Glutamatergic neuron (in vitro differentiated cells): ENCODE measurements at regions not wholly inside any gene's neighbourhood (a gene's known extent, or its start where the extent isn't known, plus 50 kb on each side); places are given as distances from the start of the nearest gene placed in this dataset.

Source experiments
- DNase-seq: peaks from one replicate; pipeline ENCODE4 v3.0.0; 2022
- H3K27ac Mint-ChIP-seq: one replicate; pipeline ENCODE4 v1.8.0; 2020; ENCODE audit warnings: mild to moderate bottlenecking, mixed read lengths, inconsistent platforms; ENCODE audit not compliant: unreplicated experiment
- H3K27me3 Mint-ChIP-seq: one replicate; pipeline ENCODE4 v1.8.0; 2020; ENCODE audit warnings: mild to moderate bottlenecking, moderate library complexity, mixed read lengths, inconsistent platforms; ENCODE audit not compliant: unreplicated experiment
- H3K36me3 Mint-ChIP-seq: one replicate; pipeline ENCODE4 v1.8.0; 2020; ENCODE audit warnings: mild to moderate bottlenecking, mixed read lengths, inconsistent platforms; ENCODE audit not compliant: unreplicated experiment
- H3K4me1 Mint-ChIP-seq: one replicate; pipeline ENCODE4 v1.8.0; 2020; ENCODE audit warnings: mild to moderate bottlenecking, low read depth, mixed read lengths, inconsistent platforms; ENCODE audit not compliant: unreplicated experiment
- H3K4me3 Mint-ChIP-seq: one replicate; pipeline ENCODE4 v1.8.0; 2020; ENCODE audit warnings: mild to moderate bottlenecking, mixed read lengths, inconsistent platforms; ENCODE audit not compliant: unreplicated experiment
- H3K9me3 Mint-ChIP-seq: one replicate; pipeline ENCODE4 v1.8.0; 2020; ENCODE audit warnings: mild to moderate bottlenecking, moderate library complexity, mixed read lengths, inconsistent platforms; ENCODE audit not compliant: unreplicated experiment
- CTCF ChIP-seq: fragments of 200-600 bp; sonication (generic); IDR thresholded peaks from one replicate; pipeline ENCODE4 v1.5.0; 2021; ENCODE audit not compliant: partially characterized antibody, unreplicated experiment

GRCh38 chr14:82778601-82779000, 1244.9 kb upstream of the SEL1L start:
- Mint-ChIP-seq H3K4me1 (no peaks in the 10 kb centered on the region), H3K4me3 (no peak overlapping the region), H3K36me3 (no peaks in the 10 kb centered on the region), H3K27ac (no peak overlapping the region), H3K27me3 (peaks cover under 1% of the 10 kb centered on the region), H3K9me3 (no peaks in the 10 kb centered on the region)
- DNase-seq: no peak
- no peak for TF ChIP-seq CTCF

GRCh38 chr14:82779301-82779700, 1245.6 kb upstream of the SEL1L start:
- Mint-ChIP-seq H3K4me3 (no peak overlapping the region), H3K4me1 (no peaks in the 10 kb centered on the region), H3K9me3 (no peaks in the 10 kb centered on the region), H3K27ac (no peak overlapping the region), H3K36me3 (no peaks in the 10 kb centered on the region), H3K27me3 (no peaks in the 10 kb centered on the region)
- DNase-seq: no peak
- TF ChIP-seq CTCF: no peak

- Mint-ChIP-seq H3K36me3 (no peaks in the 10 kb centered on the region), H3K27me3 (no peaks in the 10 kb centered on the region), H3K4me1 (no peaks in the 10 kb centered on the region), H3K4me3 (no peak overlapping the region), H3K27ac (no peak overlapping the region), H3K9me3 (no peaks in the 10 kb centered on the region)
- no peak for TF ChIP-seq CTCF
- no peak for DNase-seq
These were observed 1252.3 kb upstream of the SEL1L start for GRCh38 chr14:82785756-82786482.

- Mint-ChIP-seq H3K4me1 (no peaks in the 10 kb centered on the region), H3K27me3 (no peaks in the 10 kb centered on the region), H3K36me3 (no peaks in the 10 kb centered on the region), H3K4me3 (no peak overlapping the region), H3K9me3 (no peaks in the 10 kb centered on the region), H3K27ac (no peak overlapping the region)
- DNase-seq: no peak
- no peak for TF ChIP-seq CTCF
These were observed 1252.8 kb upstream of the SEL1L start for GRCh38 chr14:82786483-82786880.

- DNase-seq: no peak
- Mint-ChIP-seq H3K27ac (no peak overlapping the region), H3K27me3 (no peaks in the 10 kb centered on the region), H3K4me3 (no peak overlapping the region), H3K36me3 (no peaks in the 10 kb centered on the region), H3K9me3 (no peaks in the 10 kb centered on the region), H3K4me1 (no peaks in the 10 kb centered on the region)
- no peak for TF ChIP-seq CTCF
These were observed 1262.4 kb upstream of the SEL1L start for GRCh38 chr14:82796086-82796485.
